ENCODE measurements at regions not wholly inside any gene's neighbourhood (a gene's known extent, or its start where the extent isn't known, plus 50 kb on each side); places are given as distances from the start of the nearest gene placed in this dataset.

GRCh38 chr3:127132876-127133275 lies 60.1 kb upstream of the PRR23E start:
- no peak for TF ChIP-seq CTCF (IDR thresholded peaks at IDR 0.05; ENCODE audit: insufficient read depth, low read length)
- TF ChIP-seq REST (IDR thresholded peaks at IDR 0.05; ENCODE audit: insufficient replicate concordance, low read depth): no peak
- no peak for TF ChIP-seq POLR2AphosphoS5 (IDR thresholded peaks at IDR 0.05; ENCODE audit: low read depth)
- no peak for TF ChIP-seq GABPA (IDR thresholded peaks at IDR 0.05; ENCODE audit: low read depth)
